Tibial artery (tissue), 4 donors: ENCODE measurements at regions not wholly inside any gene's neighbourhood (a gene's known extent, or its start where the extent isn't known, plus 50 kb on each side); places are given as distances from the start of the nearest gene placed in this dataset.

ENCODE experiments used
- DNase-seq, 2 donors: peaks; one replicate each; pipeline ENCODE4 v3.0.0-alpha.2; 2019
- H3K27ac ChIP-seq, 2 donors: fragments of 200-600 bp; sonication (generic) in 1 of 2; 1 replicate in 1 of 2; 2 replicates in 1 of 2; pipeline ENCODE4 v1.5.1; 2018 to 2019; ENCODE audit warnings: mild to moderate bottlenecking in 1 of 2
- H3K27me3 ChIP-seq, 2 donors: fragments of 200-600 bp; sonication (generic) in 1 of 2; one replicate each; pipeline versions ENCODE4 v1.5.1 to v1.6.0; 2016 to 2019
- H3K36me3 ChIP-seq, 3 donors: fragments of 200-600 bp; sonication (generic) in 2 of 3; one replicate each; pipeline ENCODE4 v1.5.1; 2016 to 2019; ENCODE audit warnings: mild to moderate bottlenecking in 2 of 3
- H3K4me1 ChIP-seq, 4 donors: fragments of 200-600 bp; sonication (generic) in 2 of 4; 1 replicate in 3 of 4; 2 replicates in 1 of 4; pipeline ENCODE4 v1.5.1; 2016 to 2019
- H3K4me3 ChIP-seq, 2 donors: fragments of 200-600 bp; sonication (generic) in 1 of 2; 1 replicate in 1 of 2; 2 replicates in 1 of 2; pipeline ENCODE4 v1.5.1; 2018 to 2019; ENCODE audit warnings: mild to moderate bottlenecking in 2 of 2
- H3K9me3 ChIP-seq, 3 donors: fragments of 200-600 bp; sonication (generic) in 1 of 3; one replicate each; pipeline ENCODE4 v1.5.1; 2016 to 2019
- intact Hi-C: fragments of 100-400 bp; cut with DNase I; formaldehyde crosslinking; loops from one replicate; pipeline ENCODE4 v1.15.0; 2023; ENCODE audit warnings: low total_unique reads
- TF ChIP-seq, protein P1 (sequence below), 2 experiments: fragments of 200-600 bp in 1 of 2; fragments of 450-650 bp in 1 of 2; IDR thresholded peaks; one replicate each; pipeline ENCODE4 v1.5.1; 2017 to 2019; ENCODE audit warnings: antibody characterized with exemption in 2 of 2, mild to moderate bottlenecking in 1 of 2, moderate library complexity in 1 of 2

DNA sequence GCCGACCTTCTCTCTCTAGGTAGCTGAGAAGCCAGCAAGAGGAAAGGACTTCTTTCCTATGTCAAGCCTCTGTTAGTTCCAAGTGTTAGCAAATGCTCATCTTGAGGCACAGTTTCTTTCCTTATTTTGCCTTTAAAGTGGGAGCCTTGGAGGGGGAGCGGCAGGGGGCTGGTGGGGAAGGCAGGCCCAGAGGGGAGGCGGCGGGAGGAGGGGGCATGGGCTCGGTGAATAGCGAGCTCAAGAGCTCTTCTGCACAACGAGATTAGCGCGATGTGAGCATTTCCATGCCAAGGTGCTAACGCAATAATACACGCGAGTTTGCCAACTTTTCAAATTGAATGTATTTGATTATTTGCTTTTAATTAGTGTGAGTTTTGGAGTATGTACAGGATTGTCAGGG lies 372.6 kb downstream of the RPS6KC1 start:
- Histone ChIP-seq H3K36me3 (no peaks in the 10 kb centered on the region), H3K4me1 (no peaks in the 10 kb centered on the region)
- intact Hi-C loops, result no loop called here

DNA sequence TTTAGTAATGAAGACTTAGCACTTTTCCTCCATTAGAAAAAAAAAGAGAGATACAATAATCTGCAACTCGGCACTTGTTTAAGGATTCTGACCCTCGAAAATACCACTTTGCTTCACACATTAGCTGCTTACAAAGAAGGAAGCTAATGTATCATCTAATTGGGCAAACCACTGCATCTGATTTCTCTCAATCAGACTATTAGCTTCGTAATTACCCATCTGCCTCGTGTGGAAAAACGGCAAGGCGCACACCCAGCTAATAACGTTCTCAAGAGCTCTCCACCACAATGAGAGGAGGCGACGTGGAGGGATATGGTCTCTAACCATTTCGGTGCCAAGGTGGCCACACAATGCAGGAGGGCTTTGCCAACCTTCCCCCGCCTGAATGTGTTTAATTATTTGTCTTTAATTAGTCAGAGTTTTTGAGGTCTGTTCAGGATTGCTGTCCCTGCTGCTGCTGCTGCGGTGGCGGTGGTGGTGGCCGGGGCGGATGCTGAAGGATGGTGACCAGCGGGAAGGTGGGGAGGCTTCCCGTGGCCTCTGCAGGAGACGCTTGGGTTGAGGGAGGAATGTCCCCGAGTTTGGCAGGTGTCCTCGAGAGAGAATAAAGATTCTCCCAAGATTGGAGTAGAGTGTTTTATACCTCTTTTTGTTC lies 374.5 kb downstream of the RPS6KC1 start:
- no peaks in the 10 kb centered on the region for H3K36me3 ChIP-seq
- H3K9me3 ChIP-seq, result no peaks in the 10 kb centered on the region
- intact Hi-C loops, result no loop called here
- TF ChIP-seq, protein P1, sequence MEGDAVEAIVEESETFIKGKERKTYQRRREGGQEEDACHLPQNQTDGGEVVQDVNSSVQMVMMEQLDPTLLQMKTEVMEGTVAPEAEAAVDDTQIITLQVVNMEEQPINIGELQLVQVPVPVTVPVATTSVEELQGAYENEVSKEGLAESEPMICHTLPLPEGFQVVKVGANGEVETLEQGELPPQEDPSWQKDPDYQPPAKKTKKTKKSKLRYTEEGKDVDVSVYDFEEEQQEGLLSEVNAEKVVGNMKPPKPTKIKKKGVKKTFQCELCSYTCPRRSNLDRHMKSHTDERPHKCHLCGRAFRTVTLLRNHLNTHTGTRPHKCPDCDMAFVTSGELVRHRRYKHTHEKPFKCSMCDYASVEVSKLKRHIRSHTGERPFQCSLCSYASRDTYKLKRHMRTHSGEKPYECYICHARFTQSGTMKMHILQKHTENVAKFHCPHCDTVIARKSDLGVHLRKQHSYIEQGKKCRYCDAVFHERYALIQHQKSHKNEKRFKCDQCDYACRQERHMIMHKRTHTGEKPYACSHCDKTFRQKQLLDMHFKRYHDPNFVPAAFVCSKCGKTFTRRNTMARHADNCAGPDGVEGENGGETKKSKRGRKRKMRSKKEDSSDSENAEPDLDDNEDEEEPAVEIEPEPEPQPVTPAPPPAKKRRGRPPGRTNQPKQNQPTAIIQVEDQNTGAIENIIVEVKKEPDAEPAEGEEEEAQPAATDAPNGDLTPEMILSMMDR (IDR thresholded peaks at IDR 0.05), result no peak
- no peaks in the 10 kb centered on the region for H3K27me3 ChIP-seq
- H3K27ac ChIP-seq, result no peak overlapping the region
- no peak overlapping the region for H3K4me3 ChIP-seq
- H3K4me1 ChIP-seq, result no peaks in the 10 kb centered on the region
- DNase-seq, result no peak

More for the DNA sequence above, 372.6 kb downstream of the RPS6KC1 start:
- DNase-seq, result no peak
- no peaks in the 10 kb centered on the region for H3K9me3 ChIP-seq
- no peaks in the 10 kb centered on the region for H3K27me3 ChIP-seq
- TF ChIP-seq, protein P1 (IDR thresholded peaks at IDR 0.05), result no peak
- H3K27ac ChIP-seq, result no peak overlapping the region
- H3K4me3 ChIP-seq, result no peak overlapping the region

DNA sequence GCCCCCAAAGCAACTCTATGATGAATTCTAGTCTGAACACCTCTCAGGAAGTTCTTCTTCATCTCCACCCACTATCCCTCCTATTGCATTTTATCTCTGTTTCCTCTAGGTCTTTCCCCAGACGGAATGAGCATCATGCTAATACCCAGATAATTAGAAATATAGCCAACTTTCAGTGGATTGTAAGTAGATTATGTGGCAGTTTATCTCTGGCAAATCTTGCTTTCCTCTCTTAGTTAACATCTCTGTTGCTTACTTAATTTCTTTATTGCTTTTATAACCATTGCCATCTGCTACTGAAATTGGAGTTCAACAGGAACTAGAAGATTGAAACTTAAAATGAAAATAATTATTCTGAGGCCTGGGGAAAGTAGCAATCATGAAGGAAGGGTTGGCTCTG lies 378.6 kb downstream of the RPS6KC1 start:
- no peaks in the 10 kb centered on the region for H3K27me3 ChIP-seq
- TF ChIP-seq, protein P1 (IDR thresholded peaks at IDR 0.05), result no peak
- no peak overlapping the region for H3K27ac ChIP-seq
- no peak overlapping the region for H3K4me3 ChIP-seq
- H3K4me1 ChIP-seq, result no peaks in the 10 kb centered on the region
- H3K36me3 ChIP-seq, result no peaks in the 10 kb centered on the region
- H3K9me3 ChIP-seq, result no peaks in the 10 kb centered on the region
- intact Hi-C loops, result no loop called here
- DNase-seq, result no peak

DNA sequence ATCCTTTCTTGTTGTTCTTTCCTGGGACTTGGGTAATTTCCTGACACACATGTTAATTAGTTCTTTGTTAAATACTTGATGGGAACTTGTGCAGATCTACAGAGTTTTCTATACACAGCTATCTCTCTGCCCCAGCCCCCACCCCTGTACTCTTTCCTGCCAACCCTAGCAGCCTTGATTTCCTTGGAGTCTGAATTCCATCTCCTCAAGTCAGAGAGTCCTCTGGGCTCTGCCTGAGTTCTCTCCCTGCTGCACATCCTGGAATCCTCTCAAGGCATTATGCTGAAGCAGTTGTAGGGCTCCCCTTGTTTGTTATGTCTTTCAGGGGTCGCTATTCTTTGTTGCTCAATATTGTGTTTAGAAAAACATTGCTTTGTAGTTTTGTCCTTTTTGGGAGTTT lies 384.7 kb downstream of the RPS6KC1 start:
- no peak overlapping the region for H3K4me3 ChIP-seq
- H3K9me3 ChIP-seq, result no peaks in the 10 kb centered on the region
- no peak overlapping the region for H3K27ac ChIP-seq
- no peaks in the 10 kb centered on the region for H3K36me3 ChIP-seq
- H3K27me3 ChIP-seq, result no peaks in the 10 kb centered on the region
- DNase-seq, result no peak
- TF ChIP-seq, protein P1 (IDR thresholded peaks at IDR 0.05), result no peak
- intact Hi-C loops, result no loop called here
- no peaks in the 10 kb centered on the region for H3K4me1 ChIP-seq

DNA sequence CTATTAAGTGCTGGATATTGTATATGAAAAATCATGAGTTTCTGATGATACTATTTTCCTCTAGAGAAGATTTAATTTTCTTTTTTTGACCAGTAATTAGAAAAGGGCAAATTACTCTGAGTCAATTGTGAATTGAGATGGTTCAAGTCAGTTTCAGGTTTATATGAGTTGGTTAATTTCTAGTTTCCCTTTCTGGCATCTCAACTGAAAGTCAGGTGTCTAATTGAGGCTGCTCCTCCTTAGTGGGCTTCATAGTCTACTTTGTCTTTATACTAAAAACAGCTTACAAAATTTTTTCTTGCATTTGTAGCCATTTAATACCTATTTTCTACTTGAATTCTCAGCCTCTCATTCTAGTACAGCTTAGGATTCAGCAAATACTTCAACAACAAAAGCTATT lies 387.3 kb downstream of the RPS6KC1 start:
- Histone ChIP-seq H3K9me3 (no peaks in the 10 kb centered on the region), H3K4me1 (no peaks in the 10 kb centered on the region), H3K27ac (no peak overlapping the region), H3K4me3 (no peak overlapping the region), H3K27me3 (no peaks in the 10 kb centered on the region), H3K36me3 (no peaks in the 10 kb centered on the region)
- TF ChIP-seq, protein P1 (IDR thresholded peaks at IDR 0.05), result no peak
- intact Hi-C loops, result no loop called here
- no peak for DNase-seq

DNA sequence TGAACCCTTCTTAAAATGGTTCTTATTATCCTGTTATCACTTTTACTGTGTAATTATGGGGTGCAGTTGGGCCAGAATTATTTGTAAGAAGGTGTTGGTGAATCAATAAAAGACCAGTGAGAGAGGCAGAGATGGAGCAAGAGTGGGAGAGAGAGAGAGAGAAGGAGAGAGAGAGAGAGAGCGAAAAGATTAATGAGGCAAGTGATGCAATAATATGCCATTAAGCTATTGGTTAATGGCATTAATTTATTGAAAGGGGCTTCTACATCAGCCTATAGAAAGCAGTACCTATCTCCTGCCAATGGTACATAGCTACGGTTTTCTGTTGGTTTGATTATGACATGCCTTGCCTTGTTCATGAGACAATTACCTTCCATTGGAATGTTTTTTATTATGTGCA lies 388.7 kb downstream of the RPS6KC1 start:
- Histone ChIP-seq H3K4me1 (no peaks in the 10 kb centered on the region), H3K4me3 (no peak overlapping the region), H3K36me3 (no peaks in the 10 kb centered on the region), H3K27me3 (no peaks in the 10 kb centered on the region), H3K9me3 (no peaks in the 10 kb centered on the region), H3K27ac (no peak overlapping the region)
- no peak for DNase-seq
- intact Hi-C loops, result no loop called here
- TF ChIP-seq, protein P1 (IDR thresholded peaks at IDR 0.05), result no peak
